ENCODE measurements at regions not wholly inside any gene's neighbourhood (a gene's known extent, or its start where the extent isn't known, plus 50 kb on each side); places are given as distances from the start of the nearest gene placed in this dataset.

GRCh38 chr4:31199644-31200043 lies 479.5 kb downstream of the PCDH7 start:
- no peak for TF ChIP-seq POLR2A (IDR thresholded peaks at IDR 0.05; ENCODE audit: control extremely low read depth in 1 of 2, low read depth in 2 of 2, low read length in 2 of 2)
- TF ChIP-seq, protein P1, sequence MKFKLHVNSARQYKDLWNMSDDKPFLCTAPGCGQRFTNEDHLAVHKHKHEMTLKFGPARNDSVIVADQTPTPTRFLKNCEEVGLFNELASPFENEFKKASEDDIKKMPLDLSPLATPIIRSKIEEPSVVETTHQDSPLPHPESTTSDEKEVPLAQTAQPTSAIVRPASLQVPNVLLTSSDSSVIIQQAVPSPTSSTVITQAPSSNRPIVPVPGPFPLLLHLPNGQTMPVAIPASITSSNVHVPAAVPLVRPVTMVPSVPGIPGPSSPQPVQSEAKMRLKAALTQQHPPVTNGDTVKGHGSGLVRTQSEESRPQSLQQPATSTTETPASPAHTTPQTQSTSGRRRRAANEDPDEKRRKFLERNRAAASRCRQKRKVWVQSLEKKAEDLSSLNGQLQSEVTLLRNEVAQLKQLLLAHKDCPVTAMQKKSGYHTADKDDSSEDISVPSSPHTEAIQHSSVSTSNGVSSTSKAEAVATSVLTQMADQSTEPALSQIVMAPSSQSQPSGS (IDR thresholded peaks at IDR 0.05; ENCODE audit: low read length) = no peak
- TF ChIP-seq CTBP2 (IDR thresholded peaks at IDR 0.05; ENCODE audit: borderline replicate concordance, insufficient read depth, insufficient read length, low read length) = no peak
- TF ChIP-seq CTCF (IDR thresholded peaks at IDR 0.05; ENCODE audit: control extremely low read depth in 1 of 3, insufficient read depth in 1 of 3, low read depth in 1 of 3, low read length in 3 of 3) = no peak
- no peak for TF ChIP-seq SUZ12 (IDR thresholded peaks at IDR 0.05; ENCODE audit: low read length)
- TF ChIP-seq EZH2 (IDR thresholded peaks at IDR 0.05; ENCODE audit: low read depth, low read length, severe bottlenecking) = no peak
- TF ChIP-seq PHF8 (conservative IDR thresholded peaks at IDR 0.05; ENCODE audit: low read depth, low read length) = no peak
- TF ChIP-seq TCF12 (IDR thresholded peaks at IDR 0.05; ENCODE audit: low read depth, low read length) = no peak
- TF ChIP-seq EP300 (IDR thresholded peaks at IDR 0.05; ENCODE audit: borderline replicate concordance in 1 of 2, low read depth in 2 of 2, low read length in 2 of 2) = no peak
